OCI-LY1 (cell line): ENCODE measurements at regions not wholly inside any gene's neighbourhood (a gene's known extent, or its start where the extent isn't known, plus 50 kb on each side); places are given as distances from the start of the nearest gene placed in this dataset.

Source experiments
- EZH2 ChIP-seq: fragments of 200-600 bp; sonication (generic), shearing (Covaris generic); IDR thresholded peaks from 2 replicates; pipeline ENCODE4 v1.8.0; 2017; ENCODE audit warnings: borderline replicate concordance, mixed run types, mild to moderate bottlenecking, antibody characterized with exemption, low read length, moderate library complexity, mixed read lengths
- TF ChIP-seq, protein P1 (sequence below): fragments of 200-600 bp; sonication (generic), shearing (Covaris generic); IDR thresholded peaks from 2 replicates; pipeline ENCODE4 v1.5.1; 2017; ENCODE audit warnings: mild to moderate bottlenecking, antibody characterized with exemption, low read length, moderate library complexity, mixed read lengths

DNA sequence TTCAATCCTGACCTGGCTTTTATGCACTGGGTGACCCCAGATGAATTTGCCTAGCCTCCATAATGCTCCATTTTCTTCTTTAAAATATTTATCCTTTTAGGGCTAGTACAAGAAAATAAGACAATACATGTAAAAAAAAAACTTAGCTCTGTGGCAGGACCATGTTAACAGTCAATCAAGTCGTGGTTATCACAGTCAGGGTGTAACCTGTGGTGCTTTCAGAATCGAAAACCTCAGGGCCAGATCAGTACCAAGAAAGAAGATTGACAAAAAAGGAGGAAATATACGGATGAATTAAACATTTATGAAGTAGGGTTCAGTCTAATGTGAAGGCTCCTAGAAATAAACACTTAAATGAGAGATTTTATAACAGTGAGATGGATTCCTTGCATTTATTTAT lies 347.2 kb upstream of the MAF start:
- TF ChIP-seq, protein P1, sequence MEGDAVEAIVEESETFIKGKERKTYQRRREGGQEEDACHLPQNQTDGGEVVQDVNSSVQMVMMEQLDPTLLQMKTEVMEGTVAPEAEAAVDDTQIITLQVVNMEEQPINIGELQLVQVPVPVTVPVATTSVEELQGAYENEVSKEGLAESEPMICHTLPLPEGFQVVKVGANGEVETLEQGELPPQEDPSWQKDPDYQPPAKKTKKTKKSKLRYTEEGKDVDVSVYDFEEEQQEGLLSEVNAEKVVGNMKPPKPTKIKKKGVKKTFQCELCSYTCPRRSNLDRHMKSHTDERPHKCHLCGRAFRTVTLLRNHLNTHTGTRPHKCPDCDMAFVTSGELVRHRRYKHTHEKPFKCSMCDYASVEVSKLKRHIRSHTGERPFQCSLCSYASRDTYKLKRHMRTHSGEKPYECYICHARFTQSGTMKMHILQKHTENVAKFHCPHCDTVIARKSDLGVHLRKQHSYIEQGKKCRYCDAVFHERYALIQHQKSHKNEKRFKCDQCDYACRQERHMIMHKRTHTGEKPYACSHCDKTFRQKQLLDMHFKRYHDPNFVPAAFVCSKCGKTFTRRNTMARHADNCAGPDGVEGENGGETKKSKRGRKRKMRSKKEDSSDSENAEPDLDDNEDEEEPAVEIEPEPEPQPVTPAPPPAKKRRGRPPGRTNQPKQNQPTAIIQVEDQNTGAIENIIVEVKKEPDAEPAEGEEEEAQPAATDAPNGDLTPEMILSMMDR: no peak
- TF ChIP-seq EZH2: no peak
